PC-3 (cell line): ENCODE measurements at regions not wholly inside any gene's neighbourhood (a gene's known extent, or its start where the extent isn't known, plus 50 kb on each side); places are given as distances from the start of the nearest gene placed in this dataset.

Source experiments
- ATAC-seq: fragments of 200-7000 bp; cut with Tn5 transposase; 2 replicates; pipeline ENCODE4 v1.9.1; 2020; ENCODE audit warnings: mild to moderate bottlenecking, moderate library complexity
- BruUV-seq: library from RNA; stranded (reverse); fragments of 400-500 nt; replicated peaks from 2 replicates; lab custom pipeline; 2021; lab: Mats Ljungman, UMichigan
- CTCF ChIA-PET: fragments of 300-600 bp; sonication (Branson Sonifier 250); formaldehyde crosslinking; loops from one replicate; lab custom pipeline; 2022; ENCODE audit warnings: antibody characterized with exemption; lab: Charles Lee
- POLR2A ChIA-PET: fragments of 300-600 bp; sonication (Branson Sonifier 250); formaldehyde crosslinking; loops from one replicate; lab custom pipeline; 2022; ENCODE audit warnings: antibody characterized with exemption; ENCODE audit not compliant: unreplicated experiment; lab: Charles Lee
- DNase-seq: peaks from one replicate; pipeline ENCODE4 v3.0.0-alpha.2; 2015
- H2AFZ ChIP-seq: fragments of 300-600 bp; sonication (generic); 2 replicates; pipeline ENCODE4 v1.6.0; 2016; ENCODE audit warnings: antibody characterized with exemption, low read length
- H3F3A ChIP-seq: fragments of 300-600 bp; sonication (generic); one replicate; pipeline ENCODE4 v1.6.0; 2017; ENCODE audit warnings: antibody characterized with exemption, low read length, control low read depth, mild to moderate bottlenecking; ENCODE audit not compliant: unreplicated experiment
- H3K27ac ChIP-seq: fragments of 300-600 bp; sonication (generic); 2 replicates; pipeline ENCODE4 v1.5.1; 2016; ENCODE audit warnings: mild to moderate bottlenecking, low read length
- H3K27me3 ChIP-seq: fragments of 300-600 bp; sonication (generic); 2 replicates; pipeline ENCODE4 v1.6.1; 2016; ENCODE audit warnings: low read length, mixed read lengths
- H3K36me3 ChIP-seq: fragments of 300-600 bp; sonication (generic); 2 replicates; pipeline ENCODE4 v1.6.1; 2016; ENCODE audit warnings: low read depth, mixed run types, low read length, mixed read lengths
- H3K4me1 ChIP-seq: fragments of 300-600 bp; sonication (generic); 2 replicates; pipeline ENCODE4 v1.5.1; 2016; ENCODE audit warnings: low read length; ENCODE audit not compliant: insufficient read depth
- H3K4me2 ChIP-seq: fragments of 300-600 bp; sonication (generic); 2 replicates; pipeline ENCODE4 v1.6.0; 2016; ENCODE audit warnings: low read length
- H3K4me3 ChIP-seq: fragments of 300-600 bp; sonication (generic); 2 replicates; pipeline ENCODE4 v1.5.1; 2016; ENCODE audit warnings: mild to moderate bottlenecking, low read length, mixed read lengths
- H3K79me2 ChIP-seq: fragments of 300-600 bp; sonication (generic); 2 replicates; pipeline ENCODE4 v1.6.1; 2017; ENCODE audit warnings: low read length, mixed read lengths
- H3K9ac ChIP-seq: fragments of 300-600 bp; sonication (generic); 2 replicates; pipeline ENCODE4 v1.6.0; 2016; ENCODE audit warnings: mild to moderate bottlenecking, low read length
- H3K9me2 ChIP-seq: fragments of 300-600 bp; sonication (generic); replicated peaks from 2 replicates; pipeline ENCODE4 v1.6.1; 2016; ENCODE audit warnings: mixed run types, low read length, mixed read lengths
- H3K9me3 ChIP-seq: fragments of 300-600 bp; sonication (generic); 2 replicates; pipeline ENCODE4 v1.6.1; 2016; ENCODE audit warnings: low read length, mixed read lengths
- H4K20me1 ChIP-seq: fragments of 300-600 bp; sonication (generic); 2 replicates; pipeline ENCODE4 v1.6.1; 2016; ENCODE audit warnings: low read length, mixed read lengths
- CTCF ChIP-seq: fragments of 300-600 bp; sonication (generic); conservative IDR thresholded peaks from 2 replicates; pipeline ENCODE4 v1.5.1; 2017; ENCODE audit warnings: antibody characterized with exemption, low read depth, mild to moderate bottlenecking, low read length
- EZH2 ChIP-seq: fragments of 300-600 bp; sonication (generic); IDR thresholded peaks from one replicate; pipeline ENCODE4 v1.6.1; 2017; ENCODE audit warnings: antibody characterized with exemption, mild to moderate bottlenecking, low read length; ENCODE audit not compliant: unreplicated experiment
- EZH2phosphoT487 ChIP-seq: fragments of 300-600 bp; sonication (generic); IDR thresholded peaks from 2 replicates; pipeline ENCODE4 v1.6.1; 2018; ENCODE audit warnings: mild to moderate bottlenecking, antibody characterized with exemption, low read length, borderline replicate concordance
- intact Hi-C: fragments of 100-400 bp; cut with micrococcal nuclease; formaldehyde crosslinking; loops from 2 replicates; pipeline ENCODE4 v1.9.0; 2023

GRCh38 chr14:52166822-52167221 is 98.0 kb upstream of the NID2 start:
- ChIA-PET CTCF (no interaction called here), POLR2A (no interaction called here)
- Histone ChIP-seq H3K27ac (no peak overlapping the region), H3K4me2 (no peak overlapping the region), H3F3A (no peaks in the 10 kb centered on the region), H3K4me3 (no peak overlapping the region), H3K27me3 (no peaks in the 10 kb centered on the region), H4K20me1 (no peaks in the 10 kb centered on the region), H3K9me2 (no peaks in the 10 kb centered on the region), H2AFZ (no peak overlapping the region), H3K4me1 (no peaks in the 10 kb centered on the region), H3K9ac (no peak overlapping the region), H3K9me3 (peaks cover 8% of the 10 kb centered on the region), H3K36me3 (no peaks in the 10 kb centered on the region), H3K79me2 (no peaks in the 10 kb centered on the region)
- DNase-seq (no peak), ATAC-seq (no peak)
- BruUV-seq: no TSS peak
- TF ChIP-seq EZH2 (no peak), EZH2phosphoT487 (no peak)
- intact Hi-C loops: no loop called here

GRCh38 chr14:52155651-52156213 is 86.9 kb upstream of the NID2 start:
- Histone ChIP-seq H3F3A (no peaks in the 10 kb centered on the region), H3K27ac (no peak overlapping the region), H3K79me2 (no peaks in the 10 kb centered on the region), H3K27me3 (peaks cover 2% of the 10 kb centered on the region; the same call in 1 of the 2 replicates), H2AFZ (no peak overlapping the region), H3K9ac (no peak overlapping the region), H3K4me3 (no peak overlapping the region), H3K36me3 (no peaks in the 10 kb centered on the region), H3K4me1 (no peaks in the 10 kb centered on the region), H4K20me1 (no peaks in the 10 kb centered on the region), H3K9me3 (no peaks in the 10 kb centered on the region), H3K9me2 (no peaks in the 10 kb centered on the region), H3K4me2 (no peak overlapping the region)
- no TSS peak for BruUV-seq
- no peak for TF ChIP-seq EZH2phosphoT487
- intact Hi-C loops: no loop called here
- ATAC-seq: no peak
- no peak for DNase-seq
- CTCF ChIA-PET: no interaction called here
- POLR2A ChIA-PET: interaction anchor here (0.6 kb wide), 1 partner anchor 119 kb away, joined by 3 read pairs; no protein-coding TSS in a partner anchor

- peaks cover 3% of the 10 kb centered on the region; the same call in 1 of the 2 replicates for H3K27me3 ChIP-seq
- no peak overlapping the region for H3K27ac ChIP-seq
- no peaks in the 10 kb centered on the region for H3K9me3 ChIP-seq
- TF ChIP-seq EZH2 (no peak), CTCF (no peak), EZH2phosphoT487 (no peak)
- no peak for ATAC-seq
- no peak overlapping the region for H2AFZ ChIP-seq
- intact Hi-C loops: no loop called here
- H3K9ac ChIP-seq: no peak overlapping the region
- H3K9me2 ChIP-seq: no peaks in the 10 kb centered on the region
- CTCF ChIA-PET: no interaction called here
- H3K79me2 ChIP-seq: no peaks in the 10 kb centered on the region
- POLR2A ChIA-PET: no interaction called here
- no peak for DNase-seq
- H3F3A ChIP-seq: no peaks in the 10 kb centered on the region
- H3K4me2 ChIP-seq: no peak overlapping the region
- H4K20me1 ChIP-seq: no peaks in the 10 kb centered on the region
- no peaks in the 10 kb centered on the region for H3K36me3 ChIP-seq
- BruUV-seq: no TSS peak
- H3K4me1 ChIP-seq: no peaks in the 10 kb centered on the region
- H3K4me3 ChIP-seq: no peak overlapping the region
These were observed 86.3 kb upstream of the NID2 start for GRCh38 chr14:52154992-52155650.
